GM19467 (cell line): ENCODE measurements at regions not wholly inside any gene's neighbourhood (a gene's known extent, or its start where the extent isn't known, plus 50 kb on each side); places are given as distances from the start of the nearest gene placed in this dataset.

Experiments
- ATAC-seq: cut with Tn5 transposase; IDR thresholded peaks from one replicate; pipeline ENCODE4 v1.9.1; 2021; ENCODE audit warnings: mild to moderate bottlenecking, moderate library complexity; ENCODE audit not compliant: unreplicated experiment

- ATAC-seq, result no peak
Observed at GRCh38 chr9:88233091-88233490, 94.8 kb upstream of the SPATA31C2 start.

DNA sequence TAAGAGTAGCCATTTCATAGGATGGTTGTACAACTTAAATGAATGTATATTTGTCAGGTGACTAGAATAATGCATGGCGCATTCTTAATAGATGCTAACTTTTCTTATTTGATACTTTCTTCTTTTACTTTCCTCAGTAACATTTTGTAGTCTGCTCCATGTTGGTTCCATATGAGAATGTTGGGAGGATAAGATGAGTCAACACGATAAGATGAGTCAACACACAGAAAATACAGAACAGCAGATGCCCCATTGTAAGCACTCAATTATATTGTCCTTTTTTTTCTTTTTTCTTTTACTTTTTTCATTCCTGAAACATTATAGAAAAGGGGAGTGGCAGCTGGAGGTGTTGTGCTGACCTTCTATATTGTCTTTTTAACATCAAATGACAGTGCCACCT, 92.3 kb upstream of the SPATA31C2 start:
- ATAC-seq, result no peak

GRCh38 chr9:88229434-88229833, 91.2 kb upstream of the SPATA31C2 start:
- ATAC-seq, result no peak

DNA sequence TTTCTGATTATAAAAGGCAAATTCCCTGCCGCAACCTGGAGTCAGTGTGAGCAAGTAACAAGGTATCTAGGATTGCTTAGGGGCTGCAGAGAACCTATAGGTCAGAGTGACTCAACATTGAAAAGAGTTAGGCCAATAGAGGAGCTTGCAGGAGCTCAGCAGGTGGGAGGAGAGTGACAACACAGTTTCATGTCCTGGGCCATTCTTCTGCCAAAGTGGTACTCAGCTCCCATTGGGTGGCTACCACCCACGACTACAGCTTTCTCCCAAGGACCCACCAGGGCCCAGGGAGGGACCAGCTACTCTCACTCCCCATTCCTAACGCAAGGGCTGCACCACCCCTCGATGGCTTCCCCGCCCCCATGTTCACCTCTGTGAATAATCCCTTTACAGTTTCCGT, 86.7 kb upstream of the SPATA31C2 start:
- no peak for ATAC-seq

GRCh38 chr9:88221105-88221504, 82.8 kb upstream of the SPATA31C2 start:
- no peak for ATAC-seq

- ATAC-seq, result no peak
Observed at GRCh38 chr9:88220652-88221051, 82.4 kb upstream of the SPATA31C2 start.

- ATAC-seq, result no peak
Observed at GRCh38 chr9:88219601-88220000, 81.3 kb upstream of the SPATA31C2 start.

DNA sequence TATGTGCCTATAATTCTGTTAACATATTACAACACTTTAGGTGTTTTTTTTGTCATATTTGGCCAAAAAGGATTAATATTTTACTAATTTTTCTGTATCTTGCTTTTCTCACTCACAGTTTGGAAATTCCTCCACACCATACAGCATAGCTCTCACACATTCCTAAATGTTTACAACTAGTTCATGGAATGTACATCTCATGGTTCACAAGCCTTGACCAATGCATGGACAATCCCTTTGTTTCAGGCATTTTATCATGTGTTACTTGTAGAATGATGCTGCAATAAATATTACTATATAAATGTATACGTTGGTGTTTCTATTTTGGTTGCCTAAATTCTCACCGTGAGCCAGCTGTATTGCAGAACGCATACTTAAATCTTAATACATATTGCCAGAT, 80.5 kb upstream of the SPATA31C2 start:
- ATAC-seq, result no peak

DNA sequence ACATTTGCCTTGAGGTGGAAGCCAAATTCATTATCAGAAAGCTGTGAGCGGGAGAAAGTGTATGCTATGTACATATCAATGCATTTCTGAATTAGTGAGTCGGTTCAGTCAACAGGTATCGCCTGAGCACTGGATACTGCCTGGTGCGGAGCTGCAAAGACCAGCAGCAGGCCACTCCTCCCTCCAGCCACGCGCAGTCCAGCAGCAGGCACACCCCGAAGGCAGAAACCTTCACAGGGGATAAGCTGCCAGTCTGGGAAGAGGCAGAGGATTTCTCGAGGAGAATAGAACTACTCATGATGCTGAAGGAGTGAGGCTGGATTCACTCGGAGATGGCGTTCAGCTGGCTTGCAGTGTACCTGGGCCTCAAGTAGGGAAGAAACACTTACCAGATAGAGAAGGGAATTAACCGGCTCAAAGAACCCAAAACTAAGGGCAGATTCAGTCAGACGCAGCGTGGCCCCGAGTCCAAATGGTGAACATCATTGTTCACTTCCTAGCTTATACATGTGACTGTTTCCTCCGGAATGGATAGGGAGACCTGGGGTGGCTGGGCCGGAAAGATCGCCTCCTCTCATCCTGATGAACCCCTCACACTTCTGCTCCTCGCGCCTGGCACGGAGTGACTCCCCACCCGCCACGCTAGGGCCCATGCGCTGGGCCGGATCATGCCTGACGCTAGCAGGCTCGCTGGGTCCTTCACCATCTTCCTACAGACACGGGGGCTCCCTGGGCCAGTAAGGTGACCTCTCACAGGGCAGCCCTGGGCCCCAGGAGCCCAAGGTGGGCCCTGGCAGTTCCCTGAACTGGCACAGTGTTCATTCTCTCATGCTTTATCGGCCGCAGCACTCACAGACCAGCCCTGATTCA, 78.1 kb upstream of the SPATA31C2 start:
- ATAC-seq, result no peak

DNA sequence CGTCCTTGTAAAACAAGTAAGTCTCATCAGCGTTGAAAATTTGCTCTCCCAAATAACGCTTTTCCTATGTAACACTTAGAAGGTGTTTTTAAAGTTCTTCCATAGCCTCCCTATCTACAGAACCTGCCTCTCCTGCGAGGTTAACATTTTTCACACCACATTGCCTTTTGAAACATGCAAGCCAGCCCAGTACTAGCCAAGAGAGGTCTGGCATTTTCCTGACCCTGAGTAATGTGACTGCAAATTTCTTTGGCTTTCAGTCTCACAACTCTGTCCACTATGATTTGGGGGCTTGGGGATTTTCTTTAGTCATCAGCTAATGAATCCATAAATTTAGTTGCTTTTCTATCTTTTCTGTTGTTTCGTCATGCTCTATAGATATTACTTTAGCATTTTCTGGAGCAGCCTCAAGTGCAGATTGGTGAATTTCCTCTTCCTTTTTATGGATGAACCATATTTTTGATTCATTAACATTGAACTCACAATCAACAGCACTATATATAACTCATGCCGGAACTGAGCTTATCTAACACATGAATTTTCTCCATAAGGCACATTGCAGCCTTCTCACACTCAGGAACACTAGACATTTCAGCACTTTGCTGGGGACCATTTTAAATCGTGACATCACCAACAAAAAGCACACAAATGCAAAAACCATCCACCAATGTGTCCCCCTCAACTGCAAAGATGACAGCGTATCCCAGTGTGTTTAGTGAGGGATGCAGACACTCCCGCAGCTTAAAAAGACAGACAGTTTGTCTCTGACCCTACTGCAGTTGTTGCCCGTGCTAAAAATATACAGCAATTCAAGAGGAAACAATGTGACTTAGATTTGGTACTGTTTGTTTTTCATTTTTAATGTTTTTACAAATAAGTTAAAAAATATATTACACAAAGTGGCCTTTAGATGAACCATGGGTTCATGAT, 77.2 kb upstream of the SPATA31C2 start:
- ATAC-seq, result no peak

- no peak for ATAC-seq
Observed at GRCh38 chr9:88202321-88202720, 64.0 kb upstream of the SPATA31C2 start.

GRCh38 chr9:88198341-88198807, 60.1 kb upstream of the SPATA31C2 start:
- no peak for ATAC-seq

DNA sequence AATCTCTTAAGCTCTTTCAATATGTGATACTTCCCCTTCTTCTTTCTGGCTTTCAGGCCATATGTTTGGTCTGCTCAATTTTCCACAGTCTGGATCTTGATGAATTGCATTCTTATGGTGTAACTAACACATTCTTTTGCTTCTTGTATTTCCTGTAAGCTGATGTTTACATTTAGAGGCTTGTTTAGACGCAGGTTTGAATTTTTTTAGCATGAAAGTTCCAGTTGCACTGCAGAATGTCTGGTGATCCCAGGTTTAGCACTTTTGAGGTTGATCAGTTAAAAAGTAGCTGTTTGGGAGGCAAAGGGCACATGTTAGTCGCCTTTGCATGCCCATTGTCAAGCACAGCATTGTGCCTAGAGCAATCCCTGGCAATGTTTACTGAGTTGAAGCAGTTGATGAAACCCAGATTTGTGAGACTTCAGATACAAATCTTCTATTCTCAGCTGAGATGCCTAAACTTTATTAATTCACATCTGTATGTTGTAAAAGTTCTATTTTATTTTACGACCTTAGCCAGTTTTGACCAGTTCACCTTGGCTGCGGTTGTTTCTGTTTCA, 59.6 kb upstream of the SPATA31C2 start:
- ATAC-seq, result no peak

- no peak for ATAC-seq
Observed at GRCh38 chr9:88197016-88197415, 58.7 kb upstream of the SPATA31C2 start.

- ATAC-seq, result no peak
Observed at GRCh38 chr9:88196142-88196790, 58.0 kb upstream of the SPATA31C2 start.

GRCh38 chr9:88193766-88194165, 55.5 kb upstream of the SPATA31C2 start:
- no peak for ATAC-seq

GRCh38 chr9:88191456-88191855, 53.2 kb upstream of the SPATA31C2 start:
- ATAC-seq, result no peak

DNA sequence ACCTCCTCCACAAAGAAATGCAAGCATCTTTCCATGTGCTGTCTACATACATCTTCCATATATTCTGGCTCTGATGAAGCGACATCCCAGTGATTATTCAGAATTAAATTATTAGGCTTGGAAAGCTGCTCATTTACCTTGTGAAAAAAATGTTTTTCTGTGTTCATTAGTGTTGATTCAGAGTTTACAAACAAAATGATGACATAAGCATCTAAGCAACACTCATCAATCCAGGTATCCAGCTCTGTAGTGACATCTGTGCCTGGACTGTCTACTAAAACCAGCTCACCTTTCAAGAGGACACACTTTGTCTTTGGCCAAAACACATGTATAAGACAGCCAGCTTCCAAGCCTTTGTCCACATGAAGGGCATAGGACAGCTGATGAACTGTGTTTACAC, 51.1 kb upstream of the SPATA31C2 start:
- no peak for ATAC-seq
